Fibroblast of lung (primary cell): ENCODE measurements at regions not wholly inside any gene's neighbourhood (a gene's known extent, or its start where the extent isn't known, plus 50 kb on each side); places are given as distances from the start of the nearest gene placed in this dataset.

Source experiments
- DNase-seq, 2 donors: peaks; one replicate each; pipeline versions ENCODE4 v3.0.0 to v3.0.0-alpha.2; 2010; ENCODE audit warnings: low read depth in 2 of 2
- H2AFZ ChIP-seq: 2 replicates; pipeline ENCODE4 v1.5.1; 2012; ENCODE audit warnings: low read length, control low read depth, inconsistent platforms
- H3K27ac ChIP-seq: 2 replicates; pipeline ENCODE4 v1.5.1; 2011; ENCODE audit warnings: low read length, control low read depth; ENCODE audit not compliant: insufficient read depth
- H3K27me3 ChIP-seq: 2 replicates; pipeline ENCODE4 v1.5.1; 2011; ENCODE audit warnings: mild to moderate bottlenecking, low read length; ENCODE audit not compliant: control insufficient read depth, insufficient read depth
- H3K36me3 ChIP-seq: 2 replicates; pipeline ENCODE4 v1.5.1; 2011; ENCODE audit warnings: low read length; ENCODE audit not compliant: control insufficient read depth, insufficient read depth
- H3K4me1 ChIP-seq: 2 replicates; pipeline ENCODE4 v1.5.1; 2011; ENCODE audit warnings: low read length; ENCODE audit not compliant: control insufficient read depth, insufficient read depth; ENCODE audit errors: extremely low read depth
- H3K4me2 ChIP-seq: 2 replicates; pipeline ENCODE4 v1.5.1; 2011; ENCODE audit warnings: low read length, control low read depth; ENCODE audit not compliant: insufficient read depth; ENCODE audit errors: extremely low read depth
- H3K4me3 ChIP-seq, 4 experiments: fragments of 200-600 bp in 1 of 4; sonication (generic) in 1 of 4; replicated peaks in 1 of 4; 2 replicates each; pipeline ENCODE4 v1.5.1; 2011 to 2016; ENCODE audit warnings: low read length in 4 of 4, low read depth in 3 of 4, mild to moderate bottlenecking in 3 of 4, control low read depth in 2 of 4, inconsistent platforms in 1 of 4, mixed read lengths in 1 of 4; ENCODE audit not compliant: insufficient read depth in 1 of 4; ENCODE audit errors: control extremely low read depth in 1 of 4
- H3K79me2 ChIP-seq: 2 replicates; pipeline ENCODE4 v1.5.1; 2012; ENCODE audit warnings: mild to moderate bottlenecking, low read length, inconsistent platforms; ENCODE audit not compliant: control insufficient read depth, insufficient read depth
- H3K9ac ChIP-seq: 2 replicates; pipeline ENCODE4 v1.5.1; 2011; ENCODE audit warnings: mild to moderate bottlenecking, low read length, control low read depth; ENCODE audit not compliant: insufficient read depth
- H3K9me3 ChIP-seq: 2 replicates; pipeline ENCODE4 v1.5.1; 2012; ENCODE audit warnings: low read depth, low read length; ENCODE audit not compliant: control insufficient read depth, insufficient read depth
- H4K20me1 ChIP-seq: 2 replicates; pipeline ENCODE4 v1.5.1; 2011; ENCODE audit warnings: low read length; ENCODE audit not compliant: control insufficient read depth, insufficient read depth; ENCODE audit errors: extremely low read depth
- EZH2 ChIP-seq: IDR thresholded peaks from 2 replicates; pipeline ENCODE4 v1.5.1; 2012; ENCODE audit warnings: low read length, control low read depth, mild to moderate bottlenecking; ENCODE audit errors: missing control alignments
- TF ChIP-seq, protein P1 (sequence below), 2 donors: IDR thresholded peaks in 1 of 2; conservative IDR thresholded peaks in 1 of 2; 1 replicate in 1 of 2; 2 replicates in 1 of 2; pipeline ENCODE4 v1.5.1; 2011 to 2012; ENCODE audit warnings: low read length in 2 of 2, control low read depth in 1 of 2, inconsistent platforms in 1 of 2, low read depth in 1 of 2, mild to moderate bottlenecking in 1 of 2

DNA sequence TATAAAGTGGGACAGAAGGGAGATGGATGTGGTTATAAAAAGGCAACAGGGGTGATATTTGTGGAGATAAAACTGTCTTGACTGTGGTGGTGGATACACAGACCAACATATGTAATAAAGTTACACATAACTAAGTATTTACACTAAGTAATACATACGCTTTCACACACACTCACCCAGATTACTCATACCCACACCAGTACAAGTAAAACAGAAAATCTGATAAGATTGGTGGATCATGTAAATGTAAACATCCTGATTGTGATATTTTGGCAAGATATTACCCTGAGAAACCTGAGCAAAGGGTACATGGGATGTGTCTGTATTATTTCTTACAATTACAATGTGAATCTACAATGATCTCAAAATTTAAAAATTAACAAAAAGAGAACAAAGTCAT, 53.3 kb upstream of the SLIT3 start:
- Histone ChIP-seq H3K4me3 (no peak overlapping the region), H3K4me2 (no peak overlapping the region), H3K36me3 (no peaks in the 10 kb centered on the region), H4K20me1 (no peaks in the 10 kb centered on the region), H3K9ac (no peak overlapping the region), H3K9me3 (no peaks in the 10 kb centered on the region), H3K27me3 (no peaks in the 10 kb centered on the region), H3K4me1 (peaks cover 8% of the 10 kb centered on the region), H3K79me2 (no peaks in the 10 kb centered on the region), H3K27ac (no peak overlapping the region), H2AFZ (no peak overlapping the region)
- peak; percentile 61 to 63 for DNase-seq
- no peak for TF ChIP-seq EZH2
- TF ChIP-seq, protein P1, sequence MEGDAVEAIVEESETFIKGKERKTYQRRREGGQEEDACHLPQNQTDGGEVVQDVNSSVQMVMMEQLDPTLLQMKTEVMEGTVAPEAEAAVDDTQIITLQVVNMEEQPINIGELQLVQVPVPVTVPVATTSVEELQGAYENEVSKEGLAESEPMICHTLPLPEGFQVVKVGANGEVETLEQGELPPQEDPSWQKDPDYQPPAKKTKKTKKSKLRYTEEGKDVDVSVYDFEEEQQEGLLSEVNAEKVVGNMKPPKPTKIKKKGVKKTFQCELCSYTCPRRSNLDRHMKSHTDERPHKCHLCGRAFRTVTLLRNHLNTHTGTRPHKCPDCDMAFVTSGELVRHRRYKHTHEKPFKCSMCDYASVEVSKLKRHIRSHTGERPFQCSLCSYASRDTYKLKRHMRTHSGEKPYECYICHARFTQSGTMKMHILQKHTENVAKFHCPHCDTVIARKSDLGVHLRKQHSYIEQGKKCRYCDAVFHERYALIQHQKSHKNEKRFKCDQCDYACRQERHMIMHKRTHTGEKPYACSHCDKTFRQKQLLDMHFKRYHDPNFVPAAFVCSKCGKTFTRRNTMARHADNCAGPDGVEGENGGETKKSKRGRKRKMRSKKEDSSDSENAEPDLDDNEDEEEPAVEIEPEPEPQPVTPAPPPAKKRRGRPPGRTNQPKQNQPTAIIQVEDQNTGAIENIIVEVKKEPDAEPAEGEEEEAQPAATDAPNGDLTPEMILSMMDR (conservative IDR thresholded peaks at IDR 0.05 in 1 of 2, IDR thresholded peaks at IDR 0.05 in 1 of 2; ENCODE audit: low read depth in 1 of 2, low read length in 2 of 2) = no peak

DNA sequence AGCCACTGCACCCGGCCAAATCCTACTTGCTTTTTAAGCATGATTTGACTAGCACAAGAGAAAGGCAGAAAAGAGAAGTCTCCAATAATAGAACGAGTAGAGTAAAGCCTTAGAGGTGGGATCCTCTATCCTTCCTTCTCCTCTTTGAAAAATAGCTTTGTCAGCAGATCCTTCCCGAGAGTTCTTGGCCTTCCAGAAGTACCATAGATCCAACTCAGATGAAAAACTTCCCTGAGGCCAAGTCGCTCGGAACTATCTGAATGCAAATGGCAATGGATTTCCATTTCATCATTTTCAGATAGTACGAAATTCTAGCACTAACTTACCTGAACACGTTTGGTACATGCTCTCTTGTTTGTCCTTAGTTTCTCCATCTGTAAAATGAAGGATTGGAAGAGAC, 52.0 kb upstream of the SLIT3 start:
- H3K9ac ChIP-seq = no peak overlapping the region
- H3K4me3 ChIP-seq = no peak overlapping the region
- no peak overlapping the region for H3K27ac ChIP-seq
- H3K36me3 ChIP-seq = no peaks in the 10 kb centered on the region
- no peaks in the 10 kb centered on the region for H3K9me3 ChIP-seq
- DNase-seq = no peak
- no peaks in the 10 kb centered on the region for H4K20me1 ChIP-seq
- TF ChIP-seq, protein P1 (conservative IDR thresholded peaks at IDR 0.05 in 1 of 2, IDR thresholded peaks at IDR 0.05 in 1 of 2; ENCODE audit: low read depth in 1 of 2, low read length in 2 of 2) = no peak
- TF ChIP-seq EZH2 = no peak
- H3K4me1 ChIP-seq = peaks cover 8% of the 10 kb centered on the region
- H3K4me2 ChIP-seq = no peak overlapping the region
- H3K27me3 ChIP-seq = no peaks in the 10 kb centered on the region
- H3K79me2 ChIP-seq = no peaks in the 10 kb centered on the region
- no peak overlapping the region for H2AFZ ChIP-seq

DNA sequence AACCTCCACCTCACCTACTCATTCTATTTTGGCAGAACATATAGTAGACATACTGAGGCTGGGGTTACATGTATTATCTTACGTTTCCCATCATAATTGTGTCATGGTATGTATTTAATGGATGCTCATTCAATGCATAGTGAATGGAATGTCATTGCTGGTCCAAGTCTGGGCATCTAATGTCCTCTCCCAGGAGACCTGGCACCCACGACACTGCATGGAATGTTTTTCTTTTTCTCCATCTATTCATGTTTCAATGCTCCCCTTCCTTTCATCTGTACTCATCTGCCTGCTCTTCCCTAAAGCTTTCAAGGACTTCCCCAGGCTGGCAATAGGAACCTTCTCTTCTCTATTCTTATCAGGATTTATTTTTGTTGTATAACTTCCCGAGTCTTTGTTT, 50.8 kb upstream of the SLIT3 start:
- no peak for DNase-seq
- H3K27ac ChIP-seq = no peak overlapping the region
- no peak overlapping the region for H3K4me2 ChIP-seq
- H4K20me1 ChIP-seq = no peaks in the 10 kb centered on the region
- no peaks in the 10 kb centered on the region for H3K9me3 ChIP-seq
- H2AFZ ChIP-seq = no peak overlapping the region
- TF ChIP-seq EZH2 = no peak
- TF ChIP-seq, protein P1 (conservative IDR thresholded peaks at IDR 0.05 in 1 of 2, IDR thresholded peaks at IDR 0.05 in 1 of 2; ENCODE audit: low read depth in 1 of 2, low read length in 2 of 2) = no peak
- H3K36me3 ChIP-seq = no peaks in the 10 kb centered on the region
- no peak overlapping the region for H3K9ac ChIP-seq
- no peaks in the 10 kb centered on the region for H3K27me3 ChIP-seq
- no peak overlapping the region for H3K4me3 ChIP-seq
- no peaks in the 10 kb centered on the region for H3K79me2 ChIP-seq
- H3K4me1 ChIP-seq = peaks cover 8% of the 10 kb centered on the region
